Loucy (cell line): ENCODE measurements at regions not wholly inside any gene's neighbourhood (a gene's known extent, or its start where the extent isn't known, plus 50 kb on each side); places are given as distances from the start of the nearest gene placed in this dataset.

Experiments used
- H2AFZ ChIP-seq: fragments of 200-600 bp; sonication (generic); 2 replicates; pipeline ENCODE4 v1.6.0; 2016; ENCODE audit warnings: antibody characterized with exemption, mild to moderate bottlenecking, low read length, moderate library complexity
- H3F3A ChIP-seq: fragments of 200-600 bp; 2 replicates; pipeline ENCODE4 v1.6.0; 2016; ENCODE audit warnings: antibody characterized with exemption, low read depth, mild to moderate bottlenecking
- H3K27me3 ChIP-seq: fragments of 200-600 bp; sonication (generic); 2 replicates; pipeline ENCODE4 v1.6.1; 2014; ENCODE audit warnings: low read length, mild to moderate bottlenecking; ENCODE audit not compliant: insufficient read depth, poor library complexity, severe bottlenecking
- H3K36me3 ChIP-seq: fragments of 200-600 bp; sonication (generic); 2 replicates; pipeline ENCODE4 v1.6.1; 2016; ENCODE audit warnings: low read length; ENCODE audit not compliant: insufficient read depth
- H3K4me1 ChIP-seq: fragments of 200-600 bp; sonication (generic); 2 replicates; pipeline ENCODE4 v1.5.1; 2014; ENCODE audit warnings: low read length, mild to moderate bottlenecking; ENCODE audit not compliant: insufficient read depth, poor library complexity, severe bottlenecking
- H3K4me2 ChIP-seq: fragments of 200-600 bp; sonication (generic); 2 replicates; pipeline ENCODE4 v1.6.0; 2014; ENCODE audit warnings: antibody characterized with exemption, low read length, low read depth, mild to moderate bottlenecking; ENCODE audit not compliant: poor library complexity, severe bottlenecking
- H3K4me3 ChIP-seq: fragments of 200-600 bp; sonication (generic); 2 replicates; pipeline ENCODE4 v1.5.1; 2014; ENCODE audit warnings: low read length, mild to moderate bottlenecking, mixed read lengths; ENCODE audit not compliant: poor library complexity, severe bottlenecking
- H3K79me2 ChIP-seq: fragments of 200-600 bp; sonication (generic); 2 replicates; pipeline ENCODE4 v1.6.1; 2014; ENCODE audit warnings: low read length; ENCODE audit not compliant: insufficient read depth
- H3K9ac ChIP-seq: fragments of 200-600 bp; sonication (generic); 2 replicates; pipeline ENCODE4 v1.6.0; 2014; ENCODE audit warnings: mild to moderate bottlenecking, low read depth, low read length, moderate library complexity; ENCODE audit not compliant: poor library complexity, severe bottlenecking
- H3K9me2 ChIP-seq: fragments of 200-600 bp; sonication (generic); replicated peaks from 2 replicates; pipeline ENCODE4 v1.6.1; 2016; ENCODE audit warnings: low read depth, low read length, mixed read lengths
- H3K9me3 ChIP-seq: fragments of 200-600 bp; sonication (generic); 2 replicates; pipeline ENCODE4 v1.6.1; 2014; ENCODE audit warnings: mild to moderate bottlenecking, antibody characterized with exemption, low read length, low read depth; ENCODE audit not compliant: insufficient read depth
- H4K20me1 ChIP-seq: fragments of 200-600 bp; sonication (generic); 2 replicates; pipeline ENCODE4 v1.6.0; 2014; ENCODE audit warnings: antibody characterized with exemption, low read length, mild to moderate bottlenecking; ENCODE audit not compliant: insufficient read depth, poor library complexity, severe bottlenecking
- CTCF ChIP-seq: fragments of 200-600 bp; sonication (generic); conservative IDR thresholded peaks from 2 replicates; pipeline ENCODE4 v1.5.1; 2014; ENCODE audit warnings: mild to moderate bottlenecking, antibody characterized with exemption, low read length
- EZH2phosphoT487 ChIP-seq: fragments of 200-600 bp; IDR thresholded peaks from 2 replicates; pipeline ENCODE4 v1.6.1; 2018; ENCODE audit warnings: antibody characterized with exemption, mild to moderate bottlenecking, moderate library complexity, borderline replicate concordance

- Histone ChIP-seq H3K4me1 (peaks cover 61% of the 10 kb centered on the region), H3K4me3 (no peak overlapping the region), H3K36me3 (no peaks in the 10 kb centered on the region), H3K27me3 (no peaks in the 10 kb centered on the region), H2AFZ (peak overlapping the region; percentile 54), H3K9ac (peak overlapping the region; percentile 24), H3F3A (peaks cover 5% of the 10 kb centered on the region), H3K4me2 (no peak overlapping the region), H3K9me3 (no peaks in the 10 kb centered on the region), H3K9me2 (no peaks in the 10 kb centered on the region), H4K20me1 (no peaks in the 10 kb centered on the region), H3K79me2 (no peaks in the 10 kb centered on the region)
- TF ChIP-seq EZH2phosphoT487 (no peak), CTCF (no peak)
Measured at GRCh38 chr1:98382986-98383740, 278.4 kb upstream of the SNX7 start.

- Histone ChIP-seq H3K4me2 (no peak overlapping the region), H3K36me3 (no peaks in the 10 kb centered on the region), H3F3A (no peaks in the 10 kb centered on the region; the same call in 1 of the 2 replicates), H4K20me1 (no peaks in the 10 kb centered on the region), H3K27me3 (no peaks in the 10 kb centered on the region), H3K79me2 (no peaks in the 10 kb centered on the region), H3K4me3 (no peak overlapping the region), H3K9me2 (no peaks in the 10 kb centered on the region), H3K9ac (no peak overlapping the region), H3K4me1 (peaks cover 55% of the 10 kb centered on the region), H2AFZ (peak overlapping the region; percentile 54), H3K9me3 (no peaks in the 10 kb centered on the region)
- no peak for TF ChIP-seq CTCF
Measured at GRCh38 chr1:98382586-98382985, 278.9 kb upstream of the SNX7 start.

- H3K4me2 ChIP-seq: no peak overlapping the region
- no peaks in the 10 kb centered on the region for H3K9me3 ChIP-seq
- no peak overlapping the region for H3K4me3 ChIP-seq
- H2AFZ ChIP-seq: no peak overlapping the region
- H3K4me1 ChIP-seq: peaks cover 10% of the 10 kb centered on the region
- no peaks in the 10 kb centered on the region for H4K20me1 ChIP-seq
- H3K36me3 ChIP-seq: no peaks in the 10 kb centered on the region
- H3K9me2 ChIP-seq: no peaks in the 10 kb centered on the region
- H3K27me3 ChIP-seq: no peaks in the 10 kb centered on the region
- no peaks in the 10 kb centered on the region for H3K79me2 ChIP-seq
- H3K9ac ChIP-seq: no peak overlapping the region
- TF ChIP-seq EZH2phosphoT487 (no peak), CTCF (no peak)
- H3F3A ChIP-seq: no peaks in the 10 kb centered on the region
Measured at GRCh38 chr1:98374098-98374497, 287.4 kb upstream of the SNX7 start.
